ENCODE measurements at regions not wholly inside any gene's neighbourhood (a gene's known extent, or its start where the extent isn't known, plus 50 kb on each side); places are given as distances from the start of the nearest gene placed in this dataset.

- TF ChIP-seq CTCF (IDR thresholded peaks at IDR 0.05): no peak
- no peak for TF ChIP-seq POLR2A (IDR thresholded peaks at IDR 0.05)
- TF ChIP-seq POLR2AphosphoS5 (IDR thresholded peaks at IDR 0.05): no peak
- no peak for TF ChIP-seq EP300 (IDR thresholded peaks at IDR 0.05; ENCODE audit: low read depth)
Observed at GRCh38 chr6:16969699-16970655, 131.9 kb upstream of the STMND1 start.
